ENCODE measurements at regions not wholly inside any gene's neighbourhood (a gene's known extent, or its start where the extent isn't known, plus 50 kb on each side); places are given as distances from the start of the nearest gene placed in this dataset.
"Not testable (repeated sequence)": the region's sequence is repeated elsewhere in the genome, so short reads cannot be mapped to it uniquely, and the experiment has no call there.

DNA sequence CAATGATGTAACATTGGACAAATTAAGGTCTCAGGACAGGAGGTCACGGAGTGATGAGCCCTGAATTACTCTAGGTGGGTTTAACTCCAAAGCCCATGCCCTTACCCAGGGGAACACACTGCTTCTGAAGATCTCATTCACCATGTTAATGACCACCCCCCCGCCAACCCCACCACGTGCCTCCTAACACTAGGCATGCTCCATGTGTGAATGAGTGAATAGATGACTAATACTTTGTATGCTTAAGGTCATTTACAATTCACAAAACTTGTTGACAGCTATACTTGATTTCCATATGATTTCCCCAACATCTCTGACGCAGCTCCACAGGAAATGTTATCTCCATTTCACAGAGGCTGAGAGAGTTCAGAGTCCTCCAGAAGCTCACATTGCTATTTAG lies 184.9 kb downstream of the ZNF92 start:
- TF ChIP-seq, protein P1, sequence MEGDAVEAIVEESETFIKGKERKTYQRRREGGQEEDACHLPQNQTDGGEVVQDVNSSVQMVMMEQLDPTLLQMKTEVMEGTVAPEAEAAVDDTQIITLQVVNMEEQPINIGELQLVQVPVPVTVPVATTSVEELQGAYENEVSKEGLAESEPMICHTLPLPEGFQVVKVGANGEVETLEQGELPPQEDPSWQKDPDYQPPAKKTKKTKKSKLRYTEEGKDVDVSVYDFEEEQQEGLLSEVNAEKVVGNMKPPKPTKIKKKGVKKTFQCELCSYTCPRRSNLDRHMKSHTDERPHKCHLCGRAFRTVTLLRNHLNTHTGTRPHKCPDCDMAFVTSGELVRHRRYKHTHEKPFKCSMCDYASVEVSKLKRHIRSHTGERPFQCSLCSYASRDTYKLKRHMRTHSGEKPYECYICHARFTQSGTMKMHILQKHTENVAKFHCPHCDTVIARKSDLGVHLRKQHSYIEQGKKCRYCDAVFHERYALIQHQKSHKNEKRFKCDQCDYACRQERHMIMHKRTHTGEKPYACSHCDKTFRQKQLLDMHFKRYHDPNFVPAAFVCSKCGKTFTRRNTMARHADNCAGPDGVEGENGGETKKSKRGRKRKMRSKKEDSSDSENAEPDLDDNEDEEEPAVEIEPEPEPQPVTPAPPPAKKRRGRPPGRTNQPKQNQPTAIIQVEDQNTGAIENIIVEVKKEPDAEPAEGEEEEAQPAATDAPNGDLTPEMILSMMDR (IDR thresholded peaks at IDR 0.05): not testable (repeated sequence)
- TF ChIP-seq POLR2A, EP300 (IDR thresholded peaks at IDR 0.05): not testable (repeated sequence)
